ENCODE measurements at regions not wholly inside any gene's neighbourhood (a gene's known extent, or its start where the extent isn't known, plus 50 kb on each side); places are given as distances from the start of the nearest gene placed in this dataset.
"Not testable (repeated sequence)": the region's sequence is repeated elsewhere in the genome, so short reads cannot be mapped to it uniquely, and the experiment has no call there.

DNA sequence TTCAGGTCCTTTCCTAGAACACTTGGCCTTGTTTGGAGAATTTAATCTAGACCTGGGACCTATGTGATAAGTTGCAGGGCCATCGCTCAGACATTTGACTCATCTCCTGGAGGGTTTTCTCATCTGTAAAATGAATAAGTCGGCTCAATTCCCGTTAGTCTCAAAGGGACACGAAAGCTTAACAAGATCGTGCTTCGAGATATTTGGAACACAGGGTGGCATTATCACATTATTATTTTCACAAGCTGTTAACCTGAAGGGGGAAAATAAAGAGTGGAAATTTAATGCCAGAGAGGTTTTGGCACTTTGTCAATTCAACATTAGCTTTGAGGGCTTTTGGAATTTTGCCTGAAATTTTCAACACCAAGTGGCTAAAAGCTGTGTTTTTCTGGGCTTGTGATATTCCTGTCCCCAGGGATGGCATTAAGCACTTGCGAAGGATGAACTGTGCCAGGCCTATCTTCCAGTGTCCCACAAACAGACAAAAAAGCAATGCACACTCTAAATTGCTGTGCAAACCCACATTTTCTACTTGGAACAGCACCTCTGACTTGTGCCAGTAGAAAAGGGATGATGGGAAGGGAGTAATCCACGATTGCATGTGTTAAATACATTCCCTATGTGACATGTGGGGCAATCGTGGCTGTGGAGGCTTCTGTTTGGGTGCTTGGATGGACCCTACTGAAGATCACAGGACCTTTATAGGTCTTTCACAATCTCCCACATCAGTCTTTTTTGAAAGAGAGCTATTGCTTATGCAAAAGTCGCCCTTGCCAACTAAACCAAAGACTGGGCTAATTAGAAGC, 478.7 kb downstream of the MFSD1 start:
- DNase-seq = no peak

DNA sequence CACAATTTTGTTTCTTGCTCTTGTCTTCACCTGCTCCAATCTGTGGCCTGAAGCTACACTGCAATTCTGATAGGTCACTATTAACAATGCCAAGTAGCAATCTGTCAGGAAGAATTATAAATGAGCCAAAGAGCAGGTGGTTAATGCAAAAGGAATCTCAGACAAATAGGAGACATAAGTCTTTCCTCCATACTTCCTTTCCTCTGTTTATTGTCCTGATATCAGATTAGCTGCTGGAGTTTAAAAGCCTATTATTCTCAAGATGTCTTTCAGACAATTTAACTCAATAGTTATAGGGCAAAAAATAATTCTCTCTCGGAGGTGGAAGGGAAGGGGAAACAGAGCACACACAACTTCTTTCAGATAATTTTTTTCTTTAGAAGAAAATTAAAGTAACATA, 491.6 kb downstream of the MFSD1 start:
- DNase-seq = no peak

DNA sequence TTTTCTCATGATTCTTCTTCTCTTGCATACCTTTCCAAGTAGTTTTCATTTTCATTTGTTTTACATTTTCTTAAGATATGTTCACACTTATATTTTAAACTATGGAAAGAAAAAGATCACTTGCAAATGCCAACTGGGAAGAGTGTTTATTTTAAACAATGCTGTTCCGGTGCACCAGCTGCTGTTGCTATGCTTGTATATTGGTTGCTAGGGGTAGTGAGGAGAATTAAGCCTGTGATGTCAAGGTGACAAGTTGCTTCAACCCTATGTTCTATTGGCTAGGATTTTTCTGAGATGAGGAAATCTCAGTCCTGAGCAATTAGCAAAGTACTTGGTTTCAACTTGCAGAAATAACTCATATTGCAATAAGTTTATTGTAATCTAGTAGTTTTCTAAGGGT, 500.1 kb downstream of the MFSD1 start:
- DNase-seq = no peak

DNA sequence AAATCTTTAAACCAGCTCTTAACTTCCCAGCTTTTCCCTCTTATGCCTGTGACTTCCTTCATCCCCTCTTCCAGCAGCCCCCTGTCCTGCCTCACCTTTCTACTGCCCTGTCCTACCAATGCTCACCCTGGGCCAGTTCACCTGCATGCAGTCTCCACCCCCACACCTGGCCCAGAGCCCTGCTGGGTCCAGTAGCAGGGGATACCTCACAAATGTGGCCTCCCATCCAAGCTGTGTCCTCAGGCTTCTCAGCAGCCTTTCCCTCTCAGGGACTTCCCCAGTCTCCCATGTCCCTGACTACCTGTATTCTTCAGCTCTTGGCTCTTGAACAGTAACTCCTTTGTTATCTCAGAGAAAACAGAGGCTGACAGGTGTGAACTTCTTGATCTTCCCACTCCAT, 503.2 kb downstream of the MFSD1 start:
- no peak for DNase-seq

DNA sequence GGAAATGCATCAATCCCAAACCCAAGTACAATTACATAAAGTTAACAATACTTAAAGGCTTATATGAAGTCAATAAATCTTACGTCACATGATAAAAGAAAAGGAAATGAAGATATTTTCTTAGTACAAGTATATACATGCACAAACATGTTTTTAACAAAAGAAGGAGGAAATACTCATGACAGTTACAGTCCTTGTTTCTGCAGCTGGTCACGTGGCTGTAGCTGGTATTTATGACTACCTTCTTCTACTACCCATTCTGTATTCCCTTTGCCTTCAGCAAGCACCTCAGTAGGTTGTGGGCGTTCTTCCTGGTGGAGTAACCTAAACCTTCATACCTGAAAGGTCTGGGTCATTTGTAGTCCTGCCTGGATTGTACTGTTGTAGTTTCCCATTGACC, 514.9 kb downstream of the MFSD1 start:
- not testable (repeated sequence) for DNase-seq

DNA sequence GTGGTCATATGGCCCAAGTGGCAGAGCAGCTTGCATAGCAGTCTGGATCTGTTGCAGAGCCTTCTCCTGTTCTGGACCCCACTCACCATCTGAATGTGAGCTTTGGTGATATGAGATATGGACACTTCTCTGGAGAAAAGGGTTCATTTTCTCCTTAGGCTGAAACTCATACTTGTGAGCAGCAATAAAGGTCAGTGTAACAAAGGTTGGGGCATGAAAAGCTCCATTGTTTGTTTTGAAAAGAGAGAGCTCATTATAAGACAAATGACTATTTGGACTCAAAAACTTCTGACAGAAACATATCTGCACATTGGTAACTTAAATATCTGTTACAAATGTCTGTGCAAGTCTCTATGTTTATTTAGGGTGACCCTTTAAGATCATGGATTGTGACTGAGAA, 517.3 kb downstream of the MFSD1 start:
- DNase-seq = no peak

DNA sequence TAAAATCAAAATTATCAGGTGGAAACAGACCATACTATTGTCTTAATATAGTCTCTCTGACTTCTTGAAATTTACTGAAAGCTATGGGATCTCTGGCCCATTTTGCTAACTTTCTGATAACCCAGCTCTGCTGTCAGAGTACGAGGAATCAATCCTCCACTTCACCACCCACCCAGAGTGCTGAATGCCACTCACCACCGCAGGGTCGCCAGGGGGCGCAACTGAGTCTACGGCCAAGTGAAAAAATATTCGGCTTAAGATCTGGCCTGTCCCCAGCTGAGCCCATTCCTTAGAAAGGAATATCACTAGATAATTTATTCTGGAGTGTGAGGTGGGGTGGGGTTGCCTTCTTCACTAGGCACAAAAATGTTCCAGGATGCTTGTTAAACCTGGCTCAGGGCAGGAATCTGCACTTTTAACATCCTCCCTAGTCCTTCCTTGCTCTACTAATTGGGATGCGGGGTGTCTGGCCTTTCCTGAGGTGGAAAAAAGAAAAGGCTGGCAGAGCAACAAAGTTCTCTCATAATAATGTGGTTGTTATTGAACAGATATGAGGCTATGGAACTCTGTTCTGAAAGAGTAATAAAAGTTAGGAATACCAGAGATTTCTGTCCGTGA, 520.6 kb downstream of the MFSD1 start:
- DNase-seq = peak; percentile 37

DNA sequence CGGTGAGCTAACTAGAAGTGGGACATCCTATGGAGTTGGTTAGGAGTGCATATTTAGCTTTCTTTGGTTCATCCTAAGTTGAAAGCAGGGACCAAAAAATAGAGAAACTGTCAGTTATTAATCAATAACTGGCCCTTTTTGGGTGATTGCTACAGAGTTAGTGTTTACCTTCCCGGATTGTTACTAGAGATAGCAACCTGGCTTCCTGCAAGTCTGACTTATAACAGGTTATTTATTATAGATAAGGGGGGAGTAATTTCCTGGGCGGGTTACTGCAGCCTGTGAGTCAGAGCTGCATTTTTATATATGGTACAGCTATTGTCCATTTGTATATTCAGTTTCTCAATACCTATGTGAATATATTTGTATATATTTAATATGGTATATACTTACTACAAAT, 522.0 kb downstream of the MFSD1 start:
- DNase-seq = no peak

DNA sequence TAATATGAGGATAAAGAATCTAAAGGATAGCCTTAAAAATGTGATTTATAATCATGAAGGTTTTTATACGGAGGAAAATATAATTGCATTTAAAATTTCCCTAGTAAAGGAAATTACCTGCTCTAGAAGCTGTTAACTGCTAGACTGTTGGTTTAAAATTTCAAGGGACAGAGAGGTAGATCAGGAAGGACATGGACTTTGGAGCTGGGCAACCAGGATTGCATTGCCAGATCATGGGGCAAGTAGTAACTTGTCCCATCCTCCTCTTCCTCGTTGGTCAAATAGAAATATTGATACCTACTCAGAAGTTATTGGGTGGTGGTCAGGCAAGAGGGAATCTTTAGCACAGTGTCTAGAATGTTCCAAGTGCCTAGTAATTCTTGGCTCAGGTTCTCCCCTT, 525.1 kb downstream of the MFSD1 start:
- DNase-seq = no peak

DNA sequence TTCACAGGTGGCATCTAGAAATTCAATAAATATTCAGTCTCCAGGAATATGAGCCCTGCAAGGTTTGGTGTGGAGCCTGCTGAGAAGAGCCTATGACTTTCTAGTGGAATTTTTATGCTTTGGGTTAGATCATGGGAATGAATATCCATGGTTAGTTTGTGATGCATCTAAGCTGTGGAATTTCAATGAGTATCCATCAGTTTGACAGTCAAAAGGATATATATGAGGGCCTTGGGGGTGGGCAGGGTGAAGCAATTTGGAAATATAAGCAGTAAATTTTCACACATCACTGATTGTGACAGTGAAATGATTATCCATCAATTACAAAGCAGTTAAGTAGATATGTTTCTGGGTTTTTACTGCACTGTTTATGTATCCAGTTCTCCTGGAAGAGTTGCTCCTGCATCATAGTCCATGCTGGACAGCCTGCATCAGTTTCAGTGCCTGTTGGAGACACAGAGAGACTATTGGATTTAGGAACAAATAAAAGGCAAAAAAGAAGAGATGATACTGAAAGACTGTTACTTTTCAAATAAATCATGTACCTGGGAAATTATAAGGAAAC, 530.8 kb downstream of the MFSD1 start:
- no peak for DNase-seq

DNA sequence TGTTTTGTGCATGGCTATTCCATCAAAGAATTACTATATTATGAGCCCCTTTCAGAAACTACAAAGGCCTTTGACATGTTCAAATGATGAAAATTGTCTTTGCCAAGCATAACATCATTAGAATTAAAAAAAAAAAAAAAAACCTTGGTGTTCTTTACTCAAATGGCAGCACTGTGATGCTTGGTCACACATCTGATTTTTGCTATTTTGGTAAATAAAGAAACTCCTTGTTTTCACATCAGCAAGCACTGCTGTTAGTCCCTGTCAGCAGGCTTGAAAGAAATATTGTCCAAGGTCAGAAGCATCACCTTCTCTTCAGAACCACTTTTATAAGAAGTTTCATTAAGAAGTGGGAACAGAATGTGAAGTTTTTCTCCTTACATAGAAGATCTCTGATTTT, 537.3 kb downstream of the MFSD1 start:
- DNase-seq = no peak

DNA sequence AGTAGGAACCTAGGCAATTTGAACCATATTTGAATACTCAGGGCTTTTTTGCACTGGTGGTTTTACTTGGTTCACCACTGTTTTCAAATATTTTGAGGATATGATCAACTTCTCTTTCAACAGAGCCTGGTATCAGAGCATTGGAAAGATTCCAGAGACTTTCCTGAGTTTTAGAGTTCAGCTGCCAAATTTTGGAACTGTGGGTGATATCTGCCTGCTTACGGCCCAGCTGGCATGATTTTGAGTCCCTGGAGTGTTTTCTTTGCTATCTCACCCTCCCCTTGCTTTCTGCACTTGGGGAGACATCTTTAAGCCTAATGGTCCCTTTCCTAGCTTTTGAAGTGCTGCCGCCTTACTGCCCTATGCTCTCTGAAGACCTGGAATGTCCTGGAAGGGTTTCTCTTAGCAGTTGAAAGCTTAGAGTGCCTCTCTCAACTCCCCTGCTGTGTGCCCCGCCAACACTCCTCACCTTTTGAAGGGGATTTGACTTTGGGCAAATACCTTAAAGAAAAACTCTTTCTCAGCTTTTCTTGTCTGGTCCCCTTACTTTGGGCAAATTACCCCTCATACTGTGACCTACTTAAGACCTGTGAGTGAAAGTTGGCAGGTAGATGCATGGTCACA, 539.1 kb downstream of the MFSD1 start:
- DNase-seq = no peak

DNA sequence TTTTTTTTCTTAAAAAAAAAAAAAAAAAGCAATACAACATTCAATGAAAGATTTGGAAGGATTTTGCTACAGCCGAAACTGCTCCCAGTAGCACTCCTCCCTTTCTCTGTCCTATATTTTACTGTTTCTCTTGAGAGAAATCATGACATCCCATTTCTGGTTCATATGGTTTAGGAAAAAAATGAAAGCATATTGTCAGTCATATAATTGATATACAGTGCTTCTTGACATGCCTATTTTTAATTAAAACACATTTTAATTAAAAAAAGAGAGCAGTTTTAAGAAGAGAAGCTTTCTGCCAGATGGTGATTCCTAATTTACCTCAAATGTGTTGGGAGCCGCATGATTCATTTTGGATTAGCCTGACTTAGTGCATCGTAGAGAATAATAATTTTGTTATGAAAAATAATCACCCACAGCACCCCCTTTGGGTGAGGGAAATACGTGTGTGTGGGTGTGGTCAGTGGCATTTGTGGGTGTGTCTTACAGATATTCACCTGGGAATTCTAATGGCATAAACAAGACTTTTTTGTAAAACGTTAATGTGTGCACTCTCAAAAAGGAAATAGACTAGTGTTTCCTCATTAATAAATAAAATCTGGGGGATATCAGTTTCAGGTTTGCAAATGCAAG, 544.5 kb downstream of the MFSD1 start:
- no peak for DNase-seq

DNA sequence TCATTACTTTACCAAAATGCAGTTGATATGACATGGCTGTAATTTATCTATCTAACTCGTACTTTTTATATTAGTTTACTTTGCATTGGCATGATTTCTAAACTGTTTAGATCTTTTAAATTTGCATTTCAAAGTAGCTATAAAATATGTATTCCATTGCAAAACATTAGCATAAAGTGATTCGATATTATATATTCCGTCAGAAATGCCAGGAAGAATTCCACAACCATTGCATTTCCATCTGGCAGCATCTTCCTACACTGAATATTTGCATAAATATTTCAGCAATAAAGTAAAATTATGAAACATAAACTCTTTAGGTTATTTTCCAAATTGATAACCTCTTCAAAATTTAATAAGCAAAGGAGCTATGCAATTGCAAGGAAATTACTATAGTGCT, 546.6 kb downstream of the MFSD1 start:
- DNase-seq = no peak

DNA sequence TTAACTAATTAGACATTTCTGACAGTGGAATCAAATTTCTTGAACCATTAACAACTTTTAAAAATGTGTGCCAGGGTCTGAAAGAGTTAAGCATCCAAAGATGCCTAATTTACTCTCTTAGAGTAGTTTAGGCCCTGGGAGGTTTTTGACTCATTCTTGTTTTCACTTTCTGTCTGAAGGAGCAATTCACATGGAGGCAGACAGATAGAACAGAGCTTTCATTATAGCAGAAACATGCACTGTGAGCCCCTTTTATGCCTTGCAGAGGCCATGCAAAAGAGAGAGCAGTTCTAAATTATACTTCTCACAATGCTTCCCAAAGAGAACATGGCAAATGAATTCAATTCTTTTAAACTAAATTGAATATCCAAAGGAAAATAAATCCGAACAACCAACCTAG, 554.8 kb downstream of the MFSD1 start:
- DNase-seq = no peak

DNA sequence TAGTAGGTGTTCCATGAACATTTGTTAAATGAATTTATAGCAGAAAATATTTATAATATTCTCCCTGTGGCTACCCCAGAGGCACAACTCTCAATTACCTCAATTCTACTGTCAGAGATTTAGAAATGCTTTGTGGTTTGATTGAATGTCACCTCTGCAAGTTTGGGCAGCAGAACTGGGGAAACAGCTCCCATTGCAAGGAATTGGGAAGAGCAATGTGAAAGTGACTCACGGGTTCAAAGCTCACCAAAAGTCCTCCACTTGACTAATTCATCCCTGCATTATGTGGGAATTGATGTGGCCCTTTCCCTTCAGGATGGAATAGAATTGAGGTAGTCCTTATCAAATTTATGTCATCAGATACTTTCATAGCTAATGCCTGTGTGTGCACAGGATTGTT, 562.7 kb downstream of the MFSD1 start:
- no peak for DNase-seq

DNA sequence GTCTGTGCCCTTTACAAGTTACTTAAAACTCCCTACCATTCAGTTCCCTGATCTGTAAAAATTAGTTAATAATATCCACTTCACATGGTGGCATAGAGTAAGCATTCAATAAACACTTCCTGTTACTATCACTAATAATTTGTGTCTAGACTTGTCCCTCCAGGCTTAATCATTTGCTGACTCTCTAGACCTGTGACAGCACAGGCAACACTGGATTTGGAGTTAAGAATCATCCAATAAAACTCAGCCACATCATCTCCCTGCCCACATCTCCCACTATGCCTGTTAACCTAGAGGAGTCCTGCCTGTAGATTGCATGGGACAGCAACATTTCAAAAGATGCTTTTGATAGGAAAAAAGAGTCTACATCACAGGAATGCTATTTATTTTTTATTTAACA, 564.6 kb downstream of the MFSD1 start:
- no peak for DNase-seq

DNA sequence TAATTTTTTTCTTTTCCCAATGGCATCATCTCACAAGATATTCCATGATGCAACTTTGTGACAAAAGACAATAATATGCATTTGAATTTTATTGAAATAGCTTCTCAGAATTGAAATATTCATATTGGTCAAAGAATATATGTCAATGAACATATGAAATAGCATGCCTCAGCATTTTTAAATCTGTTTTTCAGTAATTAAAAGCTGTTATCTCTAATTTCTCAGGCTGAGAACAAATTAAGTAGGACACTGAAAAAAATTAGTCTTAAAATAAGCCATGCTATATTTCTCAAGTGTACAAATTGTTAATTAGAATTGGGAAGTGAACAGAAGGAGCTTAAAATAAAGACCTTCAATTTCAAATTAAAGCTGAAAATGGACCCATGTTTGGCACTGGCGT, 570.1 kb downstream of the MFSD1 start:
- DNase-seq = no peak

DNA sequence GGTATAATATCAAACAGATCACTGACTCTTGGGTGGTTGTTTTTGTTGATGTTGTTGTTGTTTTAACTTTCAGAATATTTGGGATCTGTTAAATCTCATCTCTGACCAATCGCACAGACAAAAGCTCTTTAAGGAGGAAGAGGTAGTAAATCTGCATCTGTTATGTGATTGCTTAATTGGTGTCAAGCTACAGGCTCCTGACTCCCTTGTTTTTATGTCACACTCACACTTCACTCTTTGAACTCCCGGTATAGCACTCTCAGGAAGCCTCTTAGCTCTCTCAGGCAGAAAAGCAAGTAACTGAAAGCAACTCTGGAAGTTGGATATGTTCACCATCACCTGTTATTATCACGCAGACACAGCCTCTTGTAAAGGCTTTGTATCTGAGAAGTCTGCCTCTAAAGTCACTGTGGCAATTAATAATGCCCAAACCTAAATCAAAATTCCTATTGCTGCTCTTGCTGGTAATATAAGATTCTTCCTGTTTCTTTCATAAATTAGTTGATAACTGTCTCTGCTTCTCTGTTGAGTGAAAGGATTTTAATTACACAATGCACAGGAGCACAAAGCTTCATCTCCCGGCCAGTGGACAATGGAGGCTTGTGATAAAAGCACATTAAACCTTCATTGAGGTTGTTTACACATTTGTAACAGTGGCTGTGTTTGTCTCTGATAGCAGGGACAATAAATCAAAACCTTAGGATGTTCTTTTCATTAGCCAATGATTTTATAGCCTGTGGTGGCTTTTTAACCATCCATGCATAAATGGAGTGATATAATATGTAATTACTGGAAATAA, 576.7 kb downstream of the MFSD1 start:
- peak; percentile 5 for DNase-seq

DNA sequence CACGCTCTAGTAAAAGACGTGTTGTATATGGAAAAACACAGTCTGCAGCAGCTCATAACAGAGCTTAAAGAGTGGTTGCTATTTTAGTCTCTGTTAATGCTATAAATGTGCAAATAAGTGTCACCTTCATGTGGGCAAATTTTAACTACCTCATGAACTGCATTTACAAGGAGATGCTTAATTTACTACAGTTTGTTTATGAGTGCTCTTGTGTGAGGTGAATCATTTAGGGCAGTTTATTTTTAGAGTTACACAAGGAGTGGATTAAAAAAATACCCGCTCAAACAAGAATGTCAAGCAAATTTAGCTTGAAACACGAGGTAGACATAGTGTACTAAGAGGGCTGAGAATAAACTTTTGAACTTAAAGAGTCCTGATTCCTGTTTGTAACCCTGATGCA, 579.0 kb downstream of the MFSD1 start:
- peak; percentile 3 for DNase-seq

DNA sequence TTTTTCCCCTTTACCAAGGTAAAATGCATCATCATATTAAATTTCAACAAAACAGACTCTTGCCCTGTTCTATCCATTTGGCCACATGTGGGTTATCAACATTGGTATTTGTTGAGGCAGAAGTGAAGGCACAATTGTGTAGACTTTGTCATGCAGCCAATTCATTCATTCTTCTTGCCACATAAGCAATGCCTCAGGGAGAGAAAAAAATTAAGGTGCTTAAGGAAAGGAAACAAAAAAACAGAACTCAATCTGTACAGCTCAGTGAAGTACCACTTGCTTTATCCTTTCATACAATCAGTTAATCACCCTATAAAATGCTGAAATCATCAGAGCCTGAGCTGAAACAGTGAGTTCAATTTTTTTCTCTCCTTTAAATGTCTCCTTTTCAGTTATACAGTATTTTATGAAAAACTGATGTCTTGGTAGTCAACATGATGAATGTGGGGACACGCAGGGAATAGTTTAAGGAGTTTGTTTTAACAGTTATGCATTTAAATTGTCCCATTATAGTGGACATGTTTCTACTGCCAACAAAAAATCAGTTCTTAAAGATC, 588.9 kb downstream of the MFSD1 start:
- DNase-seq = no peak

DNA sequence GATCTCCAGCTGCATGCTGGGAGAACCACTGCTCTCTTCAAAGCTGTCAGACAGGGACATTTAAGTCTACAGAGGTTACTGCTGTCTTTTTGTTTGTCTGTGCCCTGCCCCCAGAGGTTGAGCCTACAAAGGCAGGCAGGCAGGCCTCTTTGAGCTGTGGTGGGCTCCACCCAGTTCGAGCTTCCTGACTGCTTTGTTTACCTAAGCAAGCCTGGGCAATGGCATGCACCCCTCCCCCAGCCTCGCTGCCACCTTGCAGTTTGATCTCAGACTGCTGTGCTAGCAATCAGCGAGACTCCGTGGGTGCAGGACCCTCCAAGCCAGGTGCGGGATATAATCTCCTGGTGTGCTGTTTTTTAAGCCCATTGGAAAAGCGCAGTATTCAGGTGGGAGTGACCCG, 591.0 kb upstream of the IL12A start:
- DNase-seq = not testable (repeated sequence)
